ENCODE measurements at regions not wholly inside any gene's neighbourhood (a gene's known extent, or its start where the extent isn't known, plus 50 kb on each side); places are given as distances from the start of the nearest gene placed in this dataset.

DNA sequence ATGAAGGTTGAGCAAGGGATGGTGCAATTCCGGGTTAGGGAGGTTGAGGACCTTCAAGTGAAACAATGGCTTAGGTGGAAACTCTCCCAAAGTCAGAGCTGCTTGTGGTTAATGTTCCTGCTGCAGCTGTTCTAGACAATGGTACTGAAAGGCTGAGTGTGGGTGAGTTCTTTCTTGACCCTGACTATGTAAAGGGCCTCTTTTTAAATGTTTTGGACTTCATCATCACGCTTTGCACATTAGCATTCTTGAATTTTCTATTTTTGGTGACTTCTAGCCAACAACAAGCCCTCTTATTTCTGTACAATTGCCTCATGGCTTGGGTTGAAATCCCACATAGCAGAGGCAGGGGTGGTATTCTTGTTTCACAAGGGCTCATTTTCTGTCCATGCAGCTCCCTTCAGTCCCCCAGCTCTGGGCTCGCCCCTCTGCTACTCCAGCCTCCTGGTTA is 136.3 kb upstream of the ANKRD55 start:
- no peak for DNase-seq

DNA sequence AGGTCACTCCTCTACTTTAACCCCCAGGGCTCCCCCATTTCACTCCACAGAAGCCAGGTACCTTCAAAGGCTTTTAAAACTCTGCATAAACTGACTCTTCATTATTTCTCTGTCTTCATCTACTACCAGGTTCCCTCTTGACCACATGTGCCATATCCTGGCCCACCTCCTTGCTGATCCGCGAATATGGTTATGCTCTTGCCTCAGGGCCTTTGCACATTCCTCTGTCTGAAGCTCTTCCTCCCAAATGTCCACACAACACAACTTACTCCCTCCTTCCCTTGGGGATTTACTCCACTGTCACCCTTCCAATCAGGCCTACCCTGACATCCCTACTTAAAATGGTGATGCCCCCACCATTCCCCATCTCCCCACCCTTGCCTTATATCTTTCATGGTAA is 134.6 kb upstream of the ANKRD55 start:
- no peak for DNase-seq

DNA sequence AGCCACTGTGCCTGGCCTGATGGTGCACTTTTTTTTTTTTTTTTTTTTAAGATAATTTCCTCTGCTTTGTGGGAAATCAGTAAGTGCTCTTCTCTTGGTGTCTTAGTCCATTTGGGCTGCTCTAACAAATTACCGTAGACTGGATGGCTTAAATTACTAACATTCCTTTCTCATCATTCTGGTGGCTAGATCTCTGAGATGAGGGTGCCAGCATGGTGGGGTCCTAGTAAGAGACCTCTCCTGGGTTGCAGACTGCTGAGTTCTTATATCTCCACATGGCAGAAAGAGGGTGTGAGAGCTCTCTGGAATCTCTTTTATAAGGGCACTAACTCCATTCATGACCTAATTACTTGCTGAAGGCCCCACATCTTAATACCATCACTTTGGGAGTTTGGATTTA is 133.9 kb upstream of the ANKRD55 start:
- DNase-seq = no peak

DNA sequence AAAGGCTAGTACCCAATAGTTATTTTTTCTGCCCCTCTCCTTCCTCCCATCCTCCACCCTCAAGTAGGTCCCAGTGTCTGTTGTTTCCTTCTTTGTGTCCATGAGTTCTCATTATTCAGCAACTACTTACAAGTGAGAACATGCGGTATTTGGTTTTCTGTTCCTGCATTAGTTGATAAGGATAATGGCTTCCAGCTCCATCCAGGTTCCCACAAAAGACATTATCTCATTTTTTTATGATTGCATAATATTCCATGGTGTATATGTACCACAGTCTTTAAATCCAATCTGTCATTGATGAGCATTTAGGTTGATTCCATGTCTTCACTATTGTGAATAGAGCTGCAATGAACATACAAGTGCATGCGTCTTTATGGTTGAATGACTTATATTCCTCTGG is 128.3 kb upstream of the ANKRD55 start:
- DNase-seq = no peak

DNA sequence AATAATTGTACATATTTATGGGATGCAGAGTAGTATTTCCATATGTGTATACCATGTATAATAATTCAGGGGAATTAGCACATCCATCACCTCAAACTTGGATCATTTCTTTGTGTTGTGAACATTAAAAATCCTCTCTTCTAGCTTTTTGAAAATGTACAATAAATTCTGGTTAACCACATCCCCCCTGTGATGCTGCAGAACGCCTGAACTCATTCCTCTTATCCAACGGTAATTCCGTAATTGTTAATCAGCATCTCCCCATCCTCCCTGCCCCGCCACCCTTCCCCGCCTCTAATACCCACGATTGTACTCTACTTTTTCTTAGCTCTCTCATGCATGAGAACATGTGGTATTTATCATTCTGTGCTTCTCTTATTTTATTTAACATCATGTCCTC is 127.7 kb upstream of the ANKRD55 start:
- DNase-seq = no peak

DNA sequence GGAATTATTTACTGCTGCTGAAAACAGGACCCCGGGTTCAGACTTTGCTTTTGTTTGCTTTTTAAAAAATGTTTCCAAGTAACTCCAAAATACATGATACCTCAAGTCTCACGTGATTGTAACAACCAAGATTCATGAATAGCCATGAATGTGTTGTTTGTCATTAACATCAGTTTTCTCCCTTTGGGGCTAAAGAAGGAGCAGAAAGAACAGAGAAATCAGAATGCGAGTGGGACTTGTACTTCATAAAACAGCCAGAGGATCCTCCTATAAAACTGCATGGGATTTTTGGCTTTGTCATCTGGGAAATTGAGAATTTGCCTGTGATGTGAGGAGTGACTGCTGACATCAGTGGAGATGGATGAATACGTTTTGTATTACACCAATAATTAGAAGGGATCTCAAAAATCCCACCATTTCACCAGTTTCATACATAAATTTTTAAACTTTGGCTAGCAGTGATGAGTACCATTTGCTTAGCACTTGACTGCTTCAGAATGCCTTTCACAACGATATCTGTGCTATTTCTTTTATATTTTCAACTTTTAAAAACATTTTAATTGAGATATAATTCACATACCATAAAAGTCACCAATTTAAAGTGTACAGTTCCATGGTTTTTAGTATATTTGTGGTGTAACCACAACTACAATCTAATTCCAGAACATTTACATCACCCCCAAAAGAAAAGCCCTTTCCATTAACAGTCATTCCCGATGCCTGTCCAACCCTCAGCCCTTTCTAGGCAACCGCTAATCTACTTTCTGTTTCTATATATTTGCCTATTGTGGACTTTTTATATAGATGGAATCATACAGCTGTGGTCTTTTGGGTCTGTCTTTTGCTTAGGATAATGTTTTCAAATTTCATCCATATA is 126.9 kb upstream of the ANKRD55 start:
- no peak for DNase-seq

DNA sequence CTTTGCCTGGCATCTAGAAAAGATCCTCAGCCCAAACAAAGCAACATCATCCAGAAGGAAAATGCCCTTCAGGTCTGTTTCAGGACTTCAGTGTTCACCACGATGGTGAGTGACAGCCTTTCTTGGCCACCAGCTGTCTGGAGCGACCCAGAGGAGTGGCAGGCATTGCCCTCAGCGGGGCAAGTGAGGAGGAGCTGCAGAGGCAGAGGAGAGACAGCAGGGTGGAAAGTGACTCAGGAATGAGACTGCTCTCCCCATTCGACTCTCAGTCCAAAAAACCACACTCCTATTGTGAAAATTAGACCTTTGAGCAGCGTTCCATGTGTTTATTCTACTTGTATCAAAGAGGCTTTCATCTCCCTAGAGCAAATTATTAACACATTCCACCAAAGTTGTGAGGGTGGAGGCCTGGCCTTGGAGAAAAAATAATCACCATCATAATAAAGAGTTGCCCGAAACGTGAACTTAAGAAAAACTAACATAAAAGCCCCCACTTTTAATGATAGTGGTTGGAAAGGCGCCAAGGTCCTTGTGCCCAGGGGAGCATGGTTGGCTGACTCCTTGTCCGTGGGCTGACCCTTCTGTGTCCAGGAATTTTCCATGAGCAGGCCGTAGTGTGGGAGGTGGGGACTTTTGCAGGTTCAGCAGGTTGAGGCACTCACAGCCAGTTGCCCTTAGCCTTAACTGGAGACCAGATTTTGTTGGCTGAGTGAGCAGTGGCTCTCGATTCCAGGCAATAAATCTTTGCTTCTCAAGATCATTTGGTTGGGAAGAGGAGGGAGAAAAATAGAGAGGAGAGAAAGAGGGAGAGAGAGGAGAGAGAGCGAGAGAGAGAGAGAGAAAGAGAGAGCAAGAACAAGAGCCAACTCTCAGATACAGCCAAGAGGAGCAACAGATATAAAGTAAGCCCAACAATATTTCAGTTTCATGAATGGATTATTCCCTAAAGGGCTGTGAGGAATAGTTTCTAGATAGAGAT is 125.9 kb upstream of the ANKRD55 start:
- no peak for DNase-seq

DNA sequence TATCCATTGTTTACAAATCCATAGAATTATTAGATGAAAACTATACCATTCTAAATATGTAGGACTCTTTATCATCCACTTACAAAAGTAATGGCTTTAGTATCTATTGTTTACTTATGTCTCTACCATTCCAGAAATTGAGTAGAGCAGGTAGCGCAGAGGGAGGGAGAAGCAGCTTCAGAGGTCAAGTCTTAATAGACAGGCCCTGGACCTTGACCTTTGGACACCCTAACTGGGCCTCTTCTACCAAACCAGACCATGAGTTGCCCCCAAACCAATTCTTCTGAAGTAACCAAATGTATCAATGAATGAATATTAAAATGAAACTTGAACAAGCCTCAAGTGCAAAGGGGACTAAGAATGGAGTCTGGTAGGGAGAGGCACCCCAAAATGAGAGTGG is 124.9 kb upstream of the ANKRD55 start:
- no peak for DNase-seq

DNA sequence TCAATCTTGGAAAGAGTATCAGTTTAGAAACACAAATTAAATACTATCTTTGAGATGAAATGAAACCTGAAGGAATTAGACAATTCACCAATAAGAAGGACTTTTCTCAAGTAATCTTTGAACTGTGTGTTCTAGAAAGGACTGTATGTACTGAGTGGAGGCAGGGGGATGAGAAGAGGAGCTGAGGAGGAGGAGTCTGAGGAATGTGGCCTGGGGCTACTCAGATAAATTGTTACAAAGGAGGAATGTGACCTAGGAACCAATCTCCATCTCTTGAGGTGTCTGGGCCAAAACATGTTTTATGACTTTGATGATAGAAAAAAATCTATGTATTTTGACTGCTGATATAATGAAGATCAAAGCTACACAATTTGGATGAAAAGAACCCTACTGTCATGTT is 124.3 kb upstream of the ANKRD55 start:
- DNase-seq = no peak

DNA sequence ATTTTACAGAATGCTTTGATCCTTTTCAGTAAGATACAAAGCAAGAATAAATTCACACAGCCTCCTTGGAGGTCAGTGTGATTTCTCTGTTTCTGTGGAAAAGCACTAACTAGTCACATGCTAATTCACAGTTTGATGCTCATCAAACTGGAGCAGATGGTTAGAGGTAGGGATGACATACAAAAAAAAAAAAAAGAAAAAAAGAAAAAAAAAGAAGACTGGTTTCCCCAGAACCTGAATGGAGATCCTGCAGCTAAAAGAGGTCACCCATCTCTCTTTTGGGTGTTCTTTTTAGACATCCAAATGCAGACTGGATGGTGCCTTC is 123.7 kb upstream of the ANKRD55 start:
- no peak for DNase-seq

DNA sequence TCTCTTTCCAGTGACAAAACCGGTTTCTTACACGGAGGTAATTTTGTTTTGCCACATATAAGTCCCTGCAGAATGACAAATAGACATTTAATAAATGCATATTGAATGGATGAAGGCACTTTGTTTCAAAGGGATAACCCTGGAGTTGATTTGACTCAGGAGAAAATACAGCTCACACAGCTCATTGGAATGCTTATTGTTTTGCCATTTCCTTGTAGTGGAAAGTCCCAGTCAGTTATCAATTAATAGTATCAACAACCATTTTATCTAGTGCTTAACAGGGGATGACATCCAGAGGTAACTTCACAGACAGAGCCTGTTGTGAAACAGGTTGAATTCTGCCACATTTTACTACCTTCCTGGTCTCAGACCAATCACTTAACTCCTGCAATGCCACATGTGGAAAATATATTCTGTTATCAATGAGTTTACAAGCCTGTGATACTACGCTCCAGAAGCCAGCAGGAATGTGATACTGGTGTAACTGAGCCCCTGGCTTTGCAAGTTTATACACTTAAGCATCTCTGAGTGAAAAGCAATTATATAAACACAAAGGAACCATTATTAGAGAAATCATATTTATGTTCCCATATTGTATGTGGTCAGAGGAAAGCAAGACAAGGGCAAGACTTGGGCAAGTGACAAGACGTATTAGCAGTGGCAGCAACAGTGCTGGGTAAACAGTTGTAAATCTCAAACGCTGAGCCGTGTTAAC is 123.1 kb upstream of the ANKRD55 start:
- no peak for DNase-seq

DNA sequence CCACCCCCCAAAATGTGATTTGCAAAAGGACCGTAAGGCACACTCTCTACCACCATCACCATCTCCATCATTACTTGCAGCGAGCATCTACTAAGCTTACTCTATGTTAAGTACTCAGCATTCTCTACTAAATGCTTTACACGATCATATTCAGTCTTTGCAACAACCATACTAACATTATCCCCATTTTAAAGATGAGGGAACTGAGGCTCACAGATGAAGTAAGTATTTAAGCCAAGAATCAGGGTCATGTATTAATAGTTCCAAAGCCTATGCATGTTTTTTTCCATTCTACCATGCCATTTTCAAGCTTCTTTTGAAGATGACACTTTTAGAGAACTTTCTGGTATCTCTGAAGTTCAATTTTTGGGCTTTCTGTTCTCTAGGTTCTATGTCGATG is 121.7 kb upstream of the ANKRD55 start:
- no peak for DNase-seq

DNA sequence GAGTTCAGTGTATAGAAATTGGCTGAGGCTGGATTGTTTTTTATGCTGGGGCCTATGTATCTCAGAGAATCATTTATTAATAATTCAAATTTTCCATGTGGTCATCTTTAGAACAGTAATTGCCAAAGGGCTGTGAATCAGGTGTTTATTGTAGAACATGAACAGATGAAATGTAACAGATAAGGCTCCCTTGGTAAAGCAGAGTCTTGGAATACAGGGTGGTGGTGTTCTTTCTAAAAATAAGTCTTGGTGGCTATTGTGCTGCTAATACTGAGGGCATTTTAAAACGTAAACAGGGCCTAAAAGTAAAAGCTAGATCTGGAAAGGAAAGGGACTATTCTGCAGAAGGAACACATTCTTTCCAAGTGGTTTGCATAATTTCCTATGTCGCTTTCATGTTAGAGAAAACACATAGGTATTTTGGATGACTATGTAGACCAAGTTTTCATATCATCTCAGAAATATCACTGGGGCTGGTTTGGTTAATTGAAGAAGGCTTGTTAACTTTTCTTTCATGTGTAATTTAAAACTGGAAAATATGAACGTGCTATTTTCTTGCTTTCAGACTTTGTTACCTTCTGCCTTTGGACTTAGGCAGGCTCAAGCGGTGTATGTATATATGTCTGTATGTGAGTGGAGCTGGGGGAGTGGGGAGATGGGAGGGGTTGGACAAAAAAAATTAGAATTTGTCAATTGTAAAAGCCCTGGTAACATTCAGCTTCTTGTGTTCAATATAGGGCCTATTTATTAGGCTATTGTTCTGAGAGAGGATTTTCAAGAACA is 119.9 kb upstream of the ANKRD55 start:
- no peak for DNase-seq

DNA sequence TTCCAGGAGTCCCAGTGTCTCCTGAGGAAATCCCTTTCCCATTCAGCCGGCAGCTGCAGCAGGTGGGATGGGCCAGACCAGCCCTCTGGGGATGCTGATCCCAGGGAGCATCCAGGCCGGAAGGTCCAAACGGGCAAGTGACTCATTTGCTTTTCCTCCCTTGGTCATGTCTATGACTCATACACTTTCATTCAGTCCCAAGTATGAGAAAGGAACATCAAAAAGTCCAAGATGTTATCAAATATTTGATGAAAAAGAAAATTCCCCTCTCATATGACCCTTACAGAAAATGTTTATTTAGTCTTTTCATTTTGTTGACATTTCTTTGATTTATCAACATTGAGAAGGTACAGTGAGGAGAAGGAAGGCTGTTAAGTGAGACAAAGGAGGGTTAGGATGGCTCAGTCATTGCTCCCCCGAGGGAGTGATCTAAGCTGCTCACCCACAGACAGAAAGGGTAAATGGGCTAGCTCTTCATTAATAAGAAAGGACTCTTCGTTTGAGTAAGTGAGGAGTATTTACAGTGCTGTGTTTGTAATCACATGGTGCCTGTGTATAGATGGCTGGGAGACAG is 117.6 kb upstream of the ANKRD55 start:
- DNase-seq = no peak

DNA sequence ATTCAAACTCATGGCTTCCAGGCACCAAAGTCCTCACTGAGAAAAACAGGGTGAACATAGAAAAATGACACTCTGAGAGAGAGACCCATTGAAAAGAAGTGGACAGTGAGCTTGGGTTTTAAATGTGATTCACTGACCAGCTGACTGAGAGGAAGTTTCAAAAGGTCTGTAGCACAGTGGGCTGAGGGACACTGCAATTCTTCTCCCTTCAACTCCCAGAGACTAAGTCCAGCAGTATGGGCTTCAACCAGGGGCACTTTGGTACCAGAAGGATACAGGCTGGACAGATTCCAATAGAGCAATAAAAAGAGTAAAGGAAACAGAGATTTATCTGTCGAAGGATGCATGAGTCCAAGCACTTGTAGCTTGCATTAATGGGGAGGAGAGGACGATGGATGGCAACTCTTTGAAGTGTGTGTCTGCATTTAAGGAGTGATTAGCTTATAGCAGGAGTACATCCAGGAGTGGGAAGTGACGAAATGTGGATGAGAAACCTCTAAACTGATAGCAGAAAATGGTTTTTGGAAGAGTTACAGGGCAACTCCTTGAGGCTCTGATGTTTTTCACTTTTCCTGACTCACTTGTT is 117.0 kb upstream of the ANKRD55 start:
- no peak for DNase-seq

DNA sequence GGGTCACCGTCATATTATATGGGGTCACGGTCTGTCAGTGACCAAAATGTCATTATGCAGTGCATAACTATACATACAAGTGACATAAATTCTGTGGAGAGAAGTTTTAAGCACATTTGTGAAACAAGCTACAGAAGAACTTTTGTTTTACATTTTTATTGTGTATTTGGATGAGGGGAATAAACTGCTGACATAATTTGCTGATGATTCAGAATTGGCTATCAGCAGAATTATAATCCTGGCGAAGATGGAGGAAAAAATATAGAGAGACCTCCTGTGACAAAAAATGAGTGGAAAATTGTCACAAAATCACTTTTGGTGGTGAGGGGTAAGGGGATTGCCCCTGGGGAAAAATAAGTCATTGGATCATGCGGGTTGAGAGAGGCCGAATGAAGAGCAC is 116.3 kb upstream of the ANKRD55 start:
- no peak for DNase-seq

DNA sequence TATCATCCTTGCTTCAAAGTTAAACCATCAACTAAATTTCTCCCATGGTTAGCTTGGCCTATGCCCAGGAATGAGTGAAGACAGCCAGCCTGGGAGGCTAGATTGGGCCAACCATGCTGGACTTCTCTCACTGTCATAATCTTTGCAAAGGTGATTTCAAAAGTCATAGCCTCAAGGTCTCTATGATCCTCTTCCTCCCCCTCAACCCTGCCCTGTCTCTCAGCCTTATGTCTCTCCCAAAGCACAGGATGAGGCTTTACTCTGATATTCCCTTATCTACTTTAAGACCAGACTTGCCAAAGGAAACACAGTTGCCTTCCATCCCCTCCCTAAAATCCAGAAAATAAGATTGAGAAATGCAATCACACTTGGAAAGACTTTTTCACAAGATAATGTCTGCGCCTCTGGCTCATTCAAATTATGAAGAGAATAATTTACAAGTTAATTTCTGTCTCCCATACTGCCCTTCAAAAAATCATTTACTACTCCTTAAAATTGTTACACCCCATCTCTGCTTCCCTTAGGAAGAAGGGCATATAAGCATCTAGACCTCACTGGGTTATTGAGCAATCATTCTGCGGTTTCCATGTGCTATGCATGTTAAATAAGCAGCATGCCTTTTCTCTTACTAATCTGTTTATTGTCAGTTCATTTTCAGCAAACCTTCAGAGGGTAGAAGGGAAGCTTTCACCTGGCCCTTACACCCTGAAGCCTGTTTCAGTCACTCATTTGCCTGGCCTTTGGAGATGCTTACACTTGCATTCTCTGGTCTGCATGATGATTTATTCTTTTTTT is 113.8 kb upstream of the ANKRD55 start:
- no peak for DNase-seq

DNA sequence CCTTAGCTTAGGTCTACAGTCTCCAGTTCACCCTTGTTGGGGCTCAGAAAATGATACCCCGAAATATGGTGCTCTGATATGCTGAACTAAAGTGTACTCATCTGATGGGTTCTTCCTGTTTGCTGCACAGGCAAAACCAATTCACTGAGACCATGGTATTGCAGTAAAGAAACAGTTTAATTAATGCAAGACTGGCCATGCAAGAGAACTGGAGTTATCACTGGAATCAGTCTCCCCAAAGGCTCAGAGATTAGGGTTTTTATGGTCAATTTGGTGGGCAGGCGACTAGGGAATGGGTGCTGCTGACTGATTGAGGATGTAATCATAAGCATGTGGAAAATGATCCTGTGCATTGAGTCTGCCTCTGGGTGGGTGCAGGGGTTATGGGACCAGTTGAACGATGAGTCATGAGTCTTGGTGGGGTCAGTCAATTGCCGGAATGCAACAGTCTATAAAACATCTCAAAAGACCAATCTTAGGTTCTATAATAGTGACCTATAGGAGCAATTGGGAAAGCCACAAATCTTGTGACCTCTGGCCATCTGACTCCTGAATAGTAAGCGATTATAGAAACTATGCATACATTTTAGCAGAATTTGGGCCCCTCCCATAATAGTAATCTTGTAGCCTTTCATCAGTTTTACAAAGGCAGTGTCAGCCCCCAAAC is 113.0 kb upstream of the ANKRD55 start:
- no peak for DNase-seq

DNA sequence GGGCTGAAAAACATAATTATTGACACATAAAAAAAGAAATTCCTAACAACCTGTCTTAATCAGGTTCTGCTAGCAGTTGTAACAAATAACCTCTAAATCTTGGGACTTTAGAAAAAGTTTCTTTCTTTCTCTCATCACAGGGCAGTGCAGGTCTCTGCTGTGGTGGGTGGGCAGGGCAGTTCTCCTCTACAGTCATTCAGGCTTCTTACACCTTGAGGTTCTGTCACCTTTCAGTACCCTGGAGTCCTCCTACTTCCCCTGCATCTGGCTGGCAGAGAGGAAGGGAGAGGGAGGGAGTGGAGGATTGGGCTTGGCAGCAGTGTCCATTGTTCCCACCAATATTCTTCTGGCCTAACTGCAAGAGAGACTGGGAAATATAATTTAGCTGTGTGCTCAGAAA is 112.2 kb upstream of the ANKRD55 start:
- no peak for DNase-seq

DNA sequence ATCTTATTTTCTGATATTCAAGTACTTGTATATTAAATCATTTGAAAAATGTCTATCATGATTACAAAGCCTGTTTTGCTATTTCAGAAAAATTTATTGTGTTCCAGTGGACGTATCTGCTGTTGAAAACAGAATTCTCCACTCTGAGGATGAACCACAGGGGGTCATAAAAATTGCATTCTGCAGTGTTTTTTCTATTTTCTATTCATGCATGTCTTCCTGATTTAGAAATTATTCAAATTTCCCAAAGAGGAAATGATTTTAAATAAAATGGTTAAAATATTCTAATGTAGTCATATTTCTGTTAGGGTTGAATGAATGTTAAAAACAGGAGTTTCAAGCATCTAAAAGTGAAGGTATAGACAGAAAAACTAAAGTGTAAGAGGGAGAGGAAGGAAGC is 111.5 kb upstream of the ANKRD55 start:
- no peak for DNase-seq

All from central memory CD4-positive, alpha-beta T cell (primary cell).